Lung microvascular endothelial cell (primary cell): ENCODE measurements at regions not wholly inside any gene's neighbourhood (a gene's known extent, or its start where the extent isn't known, plus 50 kb on each side); places are given as distances from the start of the nearest gene placed in this dataset.

Source experiments
- DNase-seq, 2 donors: peaks; one replicate each; pipeline versions ENCODE4 v3.0.0 to v3.0.0-alpha.2; 2010; ENCODE audit warnings: low read depth in 2 of 2

DNA sequence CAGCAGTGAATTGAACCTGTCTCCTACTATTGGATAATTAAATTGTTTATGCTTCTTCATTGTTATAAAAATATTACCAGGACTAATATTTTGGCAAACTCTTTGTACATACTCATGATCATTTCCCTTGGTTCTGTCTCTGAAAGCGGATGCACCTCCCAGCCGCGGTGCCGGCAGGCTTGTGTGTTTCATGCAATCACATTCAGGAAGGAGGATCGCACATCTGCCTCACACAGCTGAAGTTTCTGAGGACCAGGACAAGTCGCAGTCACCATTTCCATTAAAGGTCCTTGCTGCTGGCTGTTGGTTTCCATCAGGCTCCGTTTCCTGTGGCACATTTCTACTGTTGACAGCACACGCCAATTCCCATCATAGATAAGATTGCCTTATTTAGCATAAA lies 117.8 kb upstream of the SHH start:
- peak in 1 of 2 donors; percentile 61 for DNase-seq

DNA sequence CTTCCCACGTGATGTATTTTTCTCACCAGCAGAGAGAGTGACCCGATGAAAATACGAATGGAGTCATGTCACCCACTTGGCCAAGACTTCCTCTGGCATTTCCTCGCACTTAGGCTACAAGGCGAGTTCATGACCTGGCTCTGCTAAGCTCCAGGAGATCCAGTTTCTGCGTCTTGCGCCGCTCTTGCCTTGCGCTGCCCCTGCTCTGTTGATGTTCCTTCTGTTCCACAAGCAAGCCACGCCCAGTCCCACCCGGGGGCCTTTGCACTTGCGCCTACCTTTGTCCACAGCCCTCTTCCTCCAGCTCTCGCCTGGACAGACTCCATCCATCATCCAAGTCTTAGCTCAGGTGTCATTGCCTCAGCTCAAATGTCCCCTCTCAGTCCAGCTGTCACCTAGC lies 116.3 kb upstream of the SHH start:
- no peak for DNase-seq

- no peak for DNase-seq
Observed at GRCh38 chr7:155927905-155928304, 115.6 kb upstream of the SHH start.

- no peak for DNase-seq
Observed at GRCh38 chr7:155925682-155926081, 113.4 kb upstream of the SHH start.

- no peak for DNase-seq
Observed at GRCh38 chr7:155922067-155922816, 110.0 kb upstream of the SHH start.

GRCh38 chr7:155921804-155922066 lies 109.5 kb upstream of the SHH start:
- DNase-seq: no peak

DNA sequence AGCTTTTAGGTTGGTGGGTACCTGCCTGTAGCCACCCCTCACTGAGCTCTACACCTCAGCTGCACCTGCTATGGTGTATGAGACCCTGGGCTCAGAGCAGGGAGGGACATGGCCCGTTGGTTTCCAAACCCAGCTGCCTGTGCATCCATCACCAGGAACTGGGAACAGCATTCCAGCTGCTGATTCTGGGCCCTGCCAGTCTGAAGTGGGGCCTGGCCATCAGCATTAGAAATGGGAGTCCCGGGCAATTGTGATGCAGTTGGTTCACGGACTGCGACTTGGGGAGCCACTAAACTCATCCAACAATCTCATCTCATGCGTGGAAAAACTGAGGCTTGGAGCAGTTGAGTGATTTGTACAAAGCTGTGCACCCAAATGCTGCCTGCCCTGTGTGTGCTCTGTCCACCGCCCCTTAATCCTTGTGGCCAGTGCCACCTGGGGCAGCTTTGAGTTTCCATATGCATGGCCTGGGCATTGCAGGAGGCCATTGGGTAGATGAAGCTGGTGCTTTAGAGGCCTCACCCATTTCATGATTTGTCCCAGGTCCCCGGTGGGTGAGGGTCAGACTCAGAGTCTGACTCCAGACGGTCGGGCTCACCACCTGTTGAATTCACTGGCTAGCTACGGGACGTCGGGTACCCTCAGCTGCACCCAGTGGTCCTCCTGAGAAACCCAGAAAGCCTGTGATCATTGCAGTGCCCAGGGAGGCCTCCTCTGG lies 109.0 kb upstream of the SHH start:
- no peak for DNase-seq

DNA sequence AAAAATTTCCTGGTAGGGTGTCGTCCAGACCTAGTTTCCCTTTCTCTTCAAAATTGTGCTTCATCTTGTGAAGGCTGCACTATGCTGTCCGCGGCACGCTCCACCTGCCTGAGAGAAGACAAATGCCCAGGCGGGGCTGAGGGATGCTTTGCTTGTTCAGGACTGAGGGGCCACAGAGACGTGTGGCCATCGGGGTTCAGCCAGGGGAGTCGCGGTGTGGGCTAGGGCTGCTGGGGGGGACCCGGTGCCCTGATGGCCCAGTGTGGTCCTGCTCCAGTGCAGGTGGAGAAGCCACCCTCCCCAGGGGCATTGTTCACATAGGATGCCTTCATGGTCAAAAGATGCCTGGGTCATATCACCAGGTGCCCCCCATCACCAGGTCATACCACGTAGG lies 107.8 kb upstream of the SHH start:
- no peak for DNase-seq

- no peak for DNase-seq
Observed at GRCh38 chr7:155919391-155920067, 107.3 kb upstream of the SHH start.

DNA sequence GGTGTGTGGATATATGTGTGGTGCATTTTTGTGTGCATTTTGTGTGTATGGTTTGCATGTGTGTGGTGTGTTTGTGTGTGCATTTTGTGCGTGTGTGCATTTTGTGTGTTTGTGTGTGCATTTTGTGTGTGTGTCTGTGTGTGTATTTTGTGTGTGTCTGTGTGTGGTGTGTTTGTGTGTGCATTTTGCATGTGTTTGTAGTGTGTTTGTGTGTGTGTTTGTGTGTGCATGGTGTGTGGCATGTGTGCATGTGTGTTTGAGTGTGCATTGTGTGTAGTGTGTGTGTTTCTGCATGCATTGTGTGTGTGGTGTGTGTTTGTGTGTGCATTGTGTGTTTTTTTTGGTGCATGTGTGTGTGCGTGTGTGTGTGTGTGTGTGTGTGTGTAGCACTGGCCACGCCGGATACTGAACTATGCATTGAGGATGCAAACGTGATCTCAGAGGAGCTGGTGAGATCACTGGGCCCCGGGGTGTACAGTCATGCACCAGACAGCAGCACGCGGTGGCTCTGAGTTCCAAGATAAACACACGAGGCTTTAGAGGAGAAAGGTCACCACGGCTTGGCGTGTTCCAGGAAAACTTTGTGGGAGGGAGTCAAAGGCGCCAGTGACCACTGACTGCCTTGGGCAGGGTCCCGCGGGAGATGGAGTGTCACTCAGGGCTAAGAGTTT lies 106.6 kb upstream of the SHH start:
- peak; percentile 71 to 87 for DNase-seq

DNA sequence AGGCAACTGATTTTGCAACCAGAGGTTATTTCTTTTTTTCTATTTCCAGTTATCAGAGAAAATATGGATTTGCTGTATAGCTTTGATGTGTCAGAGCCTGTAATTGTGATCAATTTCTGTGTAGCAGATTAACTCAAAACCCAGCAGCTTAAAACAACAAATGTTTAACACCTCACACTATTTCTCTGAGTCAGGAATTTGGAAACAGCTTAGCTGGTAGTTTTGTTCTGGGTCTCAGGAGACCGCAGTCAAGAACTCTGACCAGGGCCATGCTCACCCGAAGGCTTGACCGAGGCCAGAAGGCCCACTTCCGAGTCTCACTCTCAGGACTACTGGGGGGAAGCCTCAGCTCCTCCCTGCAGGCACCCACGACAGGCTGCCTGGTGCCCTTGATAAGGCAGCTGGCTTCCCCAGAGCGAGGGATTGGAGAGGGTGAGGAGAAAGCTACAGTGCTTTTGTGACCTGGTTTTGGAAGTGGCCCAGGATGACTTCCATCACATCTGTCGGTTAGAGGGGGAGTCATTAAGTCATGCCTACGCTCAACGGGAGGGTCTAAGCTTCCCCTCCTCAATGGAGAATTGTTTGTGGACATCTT lies 105.7 kb upstream of the SHH start:
- DNase-seq: no peak

DNA sequence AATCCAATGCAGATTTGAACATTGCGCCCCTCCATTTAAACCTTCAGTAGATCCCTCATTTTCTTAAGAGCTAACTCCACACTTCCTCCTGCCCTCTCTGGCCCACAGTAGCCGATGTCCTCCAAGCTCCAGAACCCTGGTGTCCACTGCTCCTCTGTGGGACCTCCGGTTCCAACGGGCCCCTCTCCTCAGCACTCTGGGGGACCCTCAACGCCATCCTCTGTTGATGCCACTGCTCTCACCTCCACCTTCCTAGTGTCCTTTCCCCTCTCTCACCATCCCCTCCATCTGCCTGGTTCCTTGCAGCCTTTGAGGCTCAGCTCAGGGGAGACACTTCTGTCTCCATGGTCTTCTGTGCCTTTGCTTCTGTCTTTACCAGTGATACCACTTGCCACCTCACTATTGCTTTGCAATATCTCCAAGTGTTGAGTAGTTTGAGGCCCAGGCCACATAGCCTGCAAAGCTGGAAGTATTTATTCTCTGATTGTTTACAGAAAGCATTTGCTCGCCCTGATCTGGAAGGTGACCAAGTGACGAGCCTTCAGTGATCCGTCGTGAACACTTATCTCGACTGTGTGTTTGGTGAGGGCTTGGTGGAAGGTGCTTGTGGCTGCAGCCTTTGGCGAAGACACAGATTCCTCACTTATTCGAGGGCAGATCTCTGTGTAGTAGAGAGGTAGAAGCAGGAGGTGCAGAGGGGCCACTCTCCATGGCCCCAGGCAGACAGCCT lies 104.8 kb upstream of the SHH start:
- DNase-seq: no peak

GRCh38 chr7:155914341-155914740 lies 102.1 kb upstream of the SHH start:
- no peak for DNase-seq

DNA sequence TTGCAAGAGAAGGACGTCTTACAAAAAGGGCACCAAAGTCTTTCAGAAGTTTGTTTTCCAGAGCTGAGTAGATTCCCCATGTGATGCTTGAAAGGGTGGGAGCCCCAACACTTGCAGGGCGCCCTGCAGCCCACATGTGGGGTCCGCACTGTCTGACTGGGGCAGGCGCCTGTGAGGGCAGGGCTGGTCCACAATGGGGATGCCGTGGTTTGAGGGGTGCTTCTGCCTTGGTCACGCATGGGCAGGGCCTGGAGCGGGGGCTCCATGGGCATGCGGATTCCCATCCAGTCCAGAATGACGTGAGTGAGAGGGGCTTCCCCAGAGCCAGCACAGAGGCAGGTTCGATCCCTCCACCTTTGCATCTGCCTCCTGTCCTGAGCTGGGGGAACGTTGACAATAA lies 101.5 kb upstream of the SHH start:
- DNase-seq: no peak

DNA sequence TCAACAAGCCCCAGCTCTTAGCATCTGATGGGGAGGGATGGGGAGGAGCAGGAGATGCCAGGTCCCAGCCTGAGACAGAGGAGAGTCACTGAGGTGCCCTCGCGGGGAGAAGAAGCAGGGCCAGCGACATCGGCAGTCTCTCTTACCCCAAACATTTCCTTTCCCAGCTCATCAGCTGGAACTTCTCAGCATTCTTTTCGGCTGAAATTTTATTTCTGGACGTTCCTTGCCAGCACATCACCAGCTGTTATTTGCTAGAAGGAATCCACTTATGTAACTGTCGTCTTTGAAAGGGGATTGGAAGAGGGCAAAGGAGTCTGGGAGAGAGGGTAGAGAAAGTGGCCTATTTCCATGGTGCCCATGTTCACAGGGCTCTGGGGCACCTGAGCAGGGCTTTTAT lies 101.0 kb upstream of the SHH start:
- DNase-seq: no peak

- no peak for DNase-seq
Observed at GRCh38 chr7:155911471-155912105, 99.3 kb upstream of the SHH start.

GRCh38 chr7:155908385-155908784 lies 96.1 kb upstream of the SHH start:
- DNase-seq: no peak

DNA sequence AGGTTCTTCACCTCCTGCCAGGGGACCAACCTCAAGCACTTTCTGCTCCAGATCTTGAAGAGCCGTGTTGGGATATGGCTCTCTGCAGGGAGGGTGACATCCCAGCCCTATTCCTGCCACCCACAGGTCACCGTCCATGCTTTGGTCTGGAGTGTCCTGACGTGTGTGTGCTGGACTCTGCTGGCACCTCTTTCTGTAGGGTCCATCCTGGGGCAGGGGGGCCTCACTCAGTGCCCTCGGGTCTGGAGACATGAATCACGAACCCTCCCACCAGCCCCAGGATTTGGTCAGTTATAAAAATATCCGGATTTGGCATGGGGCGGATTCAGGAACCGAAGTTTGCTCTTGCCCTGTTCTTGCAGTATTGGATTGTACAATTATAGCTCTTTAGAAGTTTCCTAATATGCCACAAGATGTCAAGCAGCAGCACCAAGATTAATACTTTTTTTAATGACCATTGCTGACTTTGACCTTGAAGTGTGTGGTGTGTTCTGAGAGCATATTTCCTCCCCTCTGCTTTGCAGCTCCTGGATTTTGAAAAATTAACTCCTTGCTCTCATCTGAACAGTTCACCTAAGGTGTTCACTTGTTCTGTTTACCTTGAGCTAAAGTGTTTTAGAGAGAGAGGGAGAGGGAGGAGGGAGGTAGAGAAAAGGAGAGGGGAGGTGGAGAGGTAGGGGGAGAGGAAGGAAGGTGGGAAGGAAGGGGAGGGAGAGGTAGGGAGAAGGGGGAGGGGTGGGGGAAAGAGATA lies 95.4 kb upstream of the SHH start:
- DNase-seq: no peak

DNA sequence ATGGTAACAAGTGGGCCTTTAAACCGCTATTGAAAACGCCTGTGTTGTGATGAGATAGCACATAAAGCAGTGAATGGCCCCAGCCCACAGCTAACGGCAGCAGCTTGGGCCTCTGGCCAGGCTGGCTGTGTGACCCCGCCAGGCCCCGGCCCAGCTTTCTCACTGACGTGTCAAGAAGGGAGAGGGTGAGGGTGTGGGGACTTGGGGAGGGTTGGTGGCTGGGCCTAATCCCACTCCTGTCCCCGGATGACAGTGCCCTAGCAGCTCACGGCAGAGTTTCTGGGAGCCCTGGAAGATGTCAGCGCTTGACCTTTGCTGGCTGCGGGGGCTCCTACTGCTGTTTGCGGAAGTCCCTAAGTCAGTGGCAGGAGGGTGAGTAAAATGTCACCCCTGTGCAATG lies 88.9 kb upstream of the SHH start:
- DNase-seq: no peak

DNA sequence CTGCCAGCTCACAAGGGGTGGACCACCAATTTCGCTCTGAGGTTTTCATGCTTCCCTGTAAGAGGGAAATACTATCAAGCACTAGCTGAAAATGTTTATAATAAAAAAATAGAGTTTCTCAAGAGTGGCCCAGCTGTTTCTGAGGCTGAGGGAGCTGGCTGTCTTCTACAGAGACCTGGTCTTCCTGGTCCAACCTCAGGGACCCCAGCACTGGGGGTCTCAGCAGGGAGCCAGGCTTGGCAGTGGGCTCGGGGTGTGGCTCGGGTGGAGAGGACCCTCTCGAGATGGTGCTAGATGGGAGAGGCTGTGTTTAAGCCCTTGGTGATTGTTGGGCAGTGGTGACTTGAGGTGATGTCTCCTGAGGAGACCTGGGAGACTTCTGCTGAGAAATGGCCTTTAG lies 87.3 kb upstream of the SHH start:
- DNase-seq: no peak
